MCF 10A (cell line): ENCODE measurements at regions not wholly inside any gene's neighbourhood (a gene's known extent, or its start where the extent isn't known, plus 50 kb on each side); places are given as distances from the start of the nearest gene placed in this dataset.

Source experiments
- BruUV-seq: library from RNA; stranded (reverse); fragments of 400-500 nt; replicated peaks from 2 replicates; lab custom pipeline; 2021; lab: Mats Ljungman, UMichigan
- CTCF ChIA-PET: fragments of 300-600 bp; sonication (Branson Sonifier 250); formaldehyde crosslinking; extraction: SDS; loops from one replicate; lab custom pipeline; 2021; ENCODE audit warnings: antibody characterized with exemption, inconsistent platforms; lab: Yijun Ruan, JAX
- POLR2A ChIA-PET: fragments of 300-600, 350-650 bp; sonication (Branson Sonifier 250); formaldehyde crosslinking; extraction: SDS; loops from one replicate; lab custom pipeline; 2020; ENCODE audit warnings: antibody characterized with exemption, inconsistent platforms; lab: Yijun Ruan, JAX
- DNase-seq: peaks from one replicate; pipeline ENCODE4 v3.0.0-alpha.2; 2018; ENCODE audit not compliant: unreplicated experiment
- H3K27ac Mint-ChIP-seq: one replicate; pipeline ENCODE4 v1.8.0; 2022; ENCODE audit warnings: mild to moderate bottlenecking, low read depth, mixed read lengths; ENCODE audit not compliant: unreplicated experiment
- H3K27me3 Mint-ChIP-seq: one replicate; pipeline ENCODE4 v1.8.0; 2022; ENCODE audit warnings: mixed read lengths; ENCODE audit not compliant: insufficient read depth, unreplicated experiment
- H3K36me3 Mint-ChIP-seq: one replicate; pipeline ENCODE4 v1.8.0; 2022; ENCODE audit warnings: mild to moderate bottlenecking, moderate library complexity, mixed read lengths; ENCODE audit not compliant: insufficient read depth, unreplicated experiment
- H3K4me1 Mint-ChIP-seq: one replicate; pipeline ENCODE4 v1.8.0; 2022; ENCODE audit warnings: mixed read lengths; ENCODE audit not compliant: insufficient read depth, unreplicated experiment
- H3K4me3 Mint-ChIP-seq: one replicate; pipeline ENCODE4 v1.8.0; 2022; ENCODE audit warnings: mild to moderate bottlenecking, moderate library complexity, mixed read lengths; ENCODE audit not compliant: unreplicated experiment
- H3K9me3 Mint-ChIP-seq: one replicate; pipeline ENCODE4 v1.8.0; 2022; ENCODE audit warnings: mixed read lengths; ENCODE audit not compliant: unreplicated experiment
- CTCF ChIP-seq: fragments of 200-600 bp; IDR thresholded peaks from one replicate; pipeline ENCODE4 v1.8.0; 2022; ENCODE audit warnings: antibody characterized with exemption, mild to moderate bottlenecking; ENCODE audit not compliant: unreplicated experiment
- intact Hi-C: fragments of 100-400 bp; cut with micrococcal nuclease; formaldehyde crosslinking; loops from 2 replicates; pipeline ENCODE4 v1.14.1; 2022

- BruUV-seq: no TSS peak
- H3K27me3 Mint-ChIP-seq: no peaks in the 10 kb centered on the region
- no peak for TF ChIP-seq CTCF
- POLR2A ChIA-PET: no interaction called here
- H3K4me1 Mint-ChIP-seq: peaks cover 9% of the 10 kb centered on the region
- H3K27ac Mint-ChIP-seq: no peak overlapping the region
- CTCF ChIA-PET: no interaction called here
- DNase-seq: no peak
- H3K9me3 Mint-ChIP-seq: peaks cover 14% of the 10 kb centered on the region
- peaks cover 6% of the 10 kb centered on the region for H3K36me3 Mint-ChIP-seq
- intact Hi-C loops: no loop called here
- H3K4me3 Mint-ChIP-seq: no peak overlapping the region
Measured at GRCh38 chr1:118659646-118660045, 328.5 kb downstream of the TBX15 start.

GRCh38 chr1:118650107-118650807, 337.9 kb downstream of the TBX15 start:
- no peak for DNase-seq
- no peak for TF ChIP-seq CTCF
- Mint-ChIP-seq H3K27ac (no peak overlapping the region), H3K27me3 (no peaks in the 10 kb centered on the region), H3K4me1 (no peaks in the 10 kb centered on the region), H3K4me3 (no peak overlapping the region), H3K36me3 (no peaks in the 10 kb centered on the region), H3K9me3 (peaks cover 7% of the 10 kb centered on the region)
- intact Hi-C loops: no loop called here
- CTCF ChIA-PET: interaction anchor here (0.7 kb wide), 1 partner anchor 159 kb away, joined by 4 read pairs; no protein-coding TSS in a partner anchor
- POLR2A ChIA-PET: interaction anchor here (1.2 kb wide), 1 partner anchor 36 kb away, joined by 3 read pairs; no protein-coding TSS in a partner anchor
- no TSS peak for BruUV-seq

GRCh38 chr1:118649369-118650106, 338.6 kb downstream of the TBX15 start:
- intact Hi-C loops: no loop called here
- TF ChIP-seq CTCF: no peak
- ChIA-PET POLR2A (interaction anchor here (1.2 kb wide), 1 partner anchor 36 kb away, joined by 3 read pairs; no protein-coding TSS in a partner anchor), CTCF (no interaction called here)
- Mint-ChIP-seq H3K27me3 (no peaks in the 10 kb centered on the region), H3K4me3 (no peak overlapping the region), H3K9me3 (no peaks in the 10 kb centered on the region), H3K27ac (no peak overlapping the region), H3K4me1 (no peaks in the 10 kb centered on the region), H3K36me3 (no peaks in the 10 kb centered on the region)
- no peak for DNase-seq
- no TSS peak for BruUV-seq

GRCh38 chr1:118636004-118636403, 352.1 kb downstream of the TBX15 start:
- no peak overlapping the region for H3K27ac Mint-ChIP-seq
- CTCF ChIA-PET: interaction anchor here (1.3 kb wide), 1 partner anchor 18 kb away, joined by 3 read pairs; no protein-coding TSS in a partner anchor
- no peaks in the 10 kb centered on the region for H3K27me3 Mint-ChIP-seq
- no peak overlapping the region for H3K4me3 Mint-ChIP-seq
- intact Hi-C loops: no loop called here
- H3K36me3 Mint-ChIP-seq: no peaks in the 10 kb centered on the region
- no peaks in the 10 kb centered on the region for H3K4me1 Mint-ChIP-seq
- BruUV-seq: no TSS peak
- peaks cover 14% of the 10 kb centered on the region for H3K9me3 Mint-ChIP-seq
- POLR2A ChIA-PET: no interaction called here
- no peak for DNase-seq
- no peak for TF ChIP-seq CTCF
